SHP77 (cell line): ENCODE measurements at regions not wholly inside any gene's neighbourhood (a gene's known extent, or its start where the extent isn't known, plus 50 kb on each side); places are given as distances from the start of the nearest gene placed in this dataset.
"Not testable (repeated sequence)": the region's sequence is repeated elsewhere in the genome, so short reads cannot be mapped to it uniquely, and the experiment has no call there.

Experiments used
- DNase-seq, 2 experiments: peaks; one replicate each; lab custom pipeline; 2025; lab: John Stamatoyannopoulos, UW

GRCh38 chr2:57437077-57437476 is 609.5 kb upstream of the VRK2 start:
- DNase-seq: no peak

GRCh38 chr2:57440437-57440836 is 606.2 kb upstream of the VRK2 start:
- DNase-seq: no peak

- DNase-seq: no peak
Measured at GRCh38 chr2:57443086-57443485, 603.5 kb upstream of the VRK2 start.

DNA sequence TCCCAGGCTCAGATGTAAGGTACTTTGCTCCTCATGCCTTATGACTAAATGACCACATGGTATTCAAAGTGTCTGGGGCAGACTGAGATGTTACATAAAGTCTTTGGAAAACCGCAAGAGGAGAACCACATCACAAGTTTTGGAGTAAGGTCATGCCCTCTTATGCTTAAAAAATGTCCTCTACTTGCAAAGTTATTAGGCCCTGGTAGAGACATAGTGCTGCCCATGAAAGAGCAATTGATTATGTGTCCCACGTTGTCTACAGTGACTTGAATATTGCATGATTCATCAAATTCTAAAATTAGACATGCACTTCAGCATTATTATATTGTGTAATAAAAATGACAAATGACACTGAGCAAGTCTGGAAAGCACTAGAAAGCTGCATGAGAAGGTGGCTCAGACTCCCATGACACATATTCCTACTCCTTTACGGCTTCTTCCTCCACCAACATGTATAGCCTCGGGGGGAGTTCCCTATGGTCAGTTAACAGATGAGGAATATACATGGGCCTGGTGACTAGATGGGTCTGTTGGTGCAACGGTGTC is 602.6 kb upstream of the VRK2 start:
- no peak for DNase-seq

DNA sequence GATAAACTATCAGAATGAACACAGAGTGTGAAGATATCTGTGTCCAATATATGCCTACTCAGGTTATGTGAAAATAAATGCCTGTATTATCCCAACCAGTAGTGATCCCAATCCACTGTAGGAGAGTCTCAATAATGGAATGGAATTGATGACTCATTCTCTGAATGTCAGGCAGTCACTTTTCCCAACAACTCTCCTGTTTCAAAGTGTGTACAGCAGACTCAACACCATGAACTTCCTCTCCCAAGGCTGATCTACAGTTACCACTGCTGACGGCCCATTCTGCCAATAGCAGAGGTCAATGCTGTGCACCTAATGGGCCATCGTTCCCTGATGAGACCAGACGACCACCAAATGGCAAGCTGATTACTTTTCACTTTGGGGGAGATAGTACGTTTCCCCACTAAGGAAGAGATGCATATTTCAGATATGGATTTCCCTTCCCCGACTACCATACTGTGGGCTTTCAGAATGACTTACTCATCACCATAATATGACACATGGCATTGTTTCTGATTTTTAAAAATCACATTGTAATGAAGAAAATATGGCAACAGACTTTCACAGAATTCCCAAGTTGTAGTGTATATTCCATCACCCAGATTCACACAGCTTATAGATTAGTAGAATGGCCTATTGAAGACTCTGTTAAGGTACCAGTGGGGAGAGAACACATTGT is 601.7 kb upstream of the VRK2 start:
- DNase-seq: no peak

DNA sequence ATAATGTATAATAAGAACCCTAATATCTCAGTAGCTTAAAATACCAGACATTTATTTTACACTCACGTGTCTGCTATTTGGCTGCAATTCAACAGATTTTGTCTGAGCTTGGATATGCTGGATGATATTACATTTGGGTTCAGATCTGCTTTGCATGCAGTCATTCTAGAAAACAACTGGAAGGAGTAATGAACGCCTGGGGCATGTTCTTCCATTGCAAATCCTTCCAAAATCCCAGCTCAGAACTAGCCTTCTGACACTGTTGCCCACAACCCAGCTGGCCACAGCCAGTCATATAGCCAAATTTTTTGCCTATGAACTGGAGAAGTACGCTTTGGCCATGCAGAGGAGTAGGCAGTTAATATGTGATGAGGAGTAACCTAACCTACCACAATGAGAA is 597.8 kb upstream of the VRK2 start:
- DNase-seq: no peak

DNA sequence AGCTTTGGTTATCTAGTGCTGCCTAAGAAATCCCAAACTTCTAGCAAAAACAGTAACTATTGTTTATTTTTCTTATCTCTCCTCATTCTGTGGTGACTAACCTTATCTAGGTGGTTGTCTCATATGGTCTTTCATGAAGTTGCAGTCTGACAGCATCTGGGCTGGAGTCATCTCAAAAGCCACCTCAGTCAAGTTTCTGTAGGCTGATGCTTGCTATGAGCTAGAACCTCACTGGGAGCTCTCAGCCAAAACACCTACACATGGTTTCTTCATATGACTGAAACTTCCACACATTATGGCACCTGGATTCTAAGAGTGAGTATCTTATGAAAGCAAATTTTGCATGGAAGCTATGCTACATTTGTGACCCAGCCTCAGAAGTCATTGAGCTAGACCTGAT is 596.4 kb upstream of the VRK2 start:
- DNase-seq: no peak

DNA sequence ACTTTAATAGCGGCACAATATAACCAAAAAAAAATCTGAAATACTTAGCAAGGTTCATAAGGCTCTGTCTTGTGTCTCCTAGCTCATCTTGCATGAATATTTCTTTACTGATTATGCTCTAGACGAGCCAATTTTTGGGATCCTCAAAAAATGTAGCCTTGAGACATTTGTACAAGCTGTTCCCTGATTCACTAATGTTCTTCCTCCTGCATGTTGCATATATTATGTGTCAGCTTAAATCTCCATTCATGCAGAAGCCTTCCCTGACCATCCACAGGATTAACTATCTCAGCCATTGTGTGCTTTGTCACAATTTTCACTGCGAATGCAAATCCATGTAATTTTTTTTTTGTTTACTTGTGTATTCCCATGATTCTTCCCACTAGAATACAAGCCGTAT is 594.0 kb upstream of the VRK2 start:
- DNase-seq: no peak

GRCh38 chr2:57453945-57454344 is 592.7 kb upstream of the VRK2 start:
- no peak for DNase-seq

- DNase-seq: no peak
Measured at GRCh38 chr2:57460396-57461276, 586.0 kb upstream of the VRK2 start.

DNA sequence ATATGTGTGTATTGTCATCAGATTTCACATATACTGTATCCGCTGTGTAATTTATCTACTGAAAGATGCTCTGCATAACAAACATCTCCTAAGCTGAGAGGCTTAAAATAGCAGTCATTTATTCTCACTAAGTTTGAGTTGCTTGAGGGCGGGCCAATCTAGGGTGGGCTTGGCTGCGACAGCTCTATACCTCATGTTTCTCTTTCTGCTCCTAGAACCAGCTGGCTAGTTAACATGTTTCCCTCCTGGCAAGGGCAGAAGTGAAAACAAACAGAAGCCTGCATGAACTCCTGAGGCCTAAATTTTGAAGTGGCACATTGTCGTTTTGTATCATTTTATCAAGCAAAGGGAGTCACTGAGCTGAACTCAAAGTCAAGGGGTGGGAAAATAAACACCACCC is 585.0 kb upstream of the VRK2 start:
- peak; percentile 44 to 55 for DNase-seq

DNA sequence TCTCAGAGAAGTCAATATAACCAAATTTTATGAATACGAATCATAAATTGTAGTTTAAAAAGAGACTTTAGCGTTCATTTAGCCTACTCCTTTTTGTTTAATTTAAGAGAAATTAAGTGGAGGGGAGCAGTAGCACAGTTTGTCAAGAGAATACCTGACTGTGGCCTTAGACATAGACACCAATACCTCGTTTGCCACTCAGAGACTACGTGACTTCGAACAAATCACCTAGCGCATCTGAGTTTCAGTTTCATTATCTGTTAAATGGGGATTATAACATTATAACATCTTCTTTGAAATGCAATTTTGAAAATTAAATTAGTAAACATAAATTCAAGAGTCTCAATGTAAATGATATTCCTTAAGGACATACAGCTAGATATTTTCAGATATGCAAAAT is 581.5 kb upstream of the VRK2 start:
- DNase-seq: no peak

DNA sequence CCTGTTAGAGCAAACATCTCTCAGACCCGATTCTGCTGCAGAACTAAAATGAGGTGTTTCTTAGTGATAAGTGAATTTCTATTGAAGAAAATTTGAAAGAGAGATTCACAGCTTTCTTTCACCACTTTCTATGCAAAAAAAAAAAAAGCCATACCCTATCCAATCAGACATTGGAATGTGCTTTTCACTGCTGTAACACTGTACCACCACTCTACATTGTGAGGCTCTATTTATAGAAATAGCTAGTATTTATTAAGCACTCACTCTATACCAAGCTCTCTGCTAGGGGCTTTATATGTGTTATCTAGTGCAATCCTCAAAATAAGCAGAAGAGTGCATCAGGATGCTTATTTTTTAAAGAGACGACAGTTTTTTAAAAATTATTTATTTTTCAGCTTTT is 580.6 kb upstream of the VRK2 start:
- DNase-seq: no peak

DNA sequence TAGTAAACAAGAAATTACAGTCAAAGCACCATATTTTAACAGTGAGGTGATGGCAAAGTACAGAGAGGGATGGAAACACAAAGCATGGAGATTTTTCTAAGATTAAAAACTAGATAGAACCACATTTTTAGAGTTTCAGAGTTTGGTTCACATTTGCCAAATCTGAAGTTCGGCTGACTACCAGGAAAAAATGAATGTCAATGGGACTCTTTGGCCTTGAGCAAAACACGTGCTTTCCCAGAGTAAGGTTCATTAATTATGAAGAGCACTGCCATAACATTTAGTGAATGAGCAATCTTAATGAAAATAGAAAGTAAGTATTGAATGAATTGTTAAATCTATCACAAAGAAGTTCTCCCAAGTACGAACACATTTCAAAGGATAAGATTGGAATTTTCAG is 571.2 kb upstream of the VRK2 start:
- no peak for DNase-seq

DNA sequence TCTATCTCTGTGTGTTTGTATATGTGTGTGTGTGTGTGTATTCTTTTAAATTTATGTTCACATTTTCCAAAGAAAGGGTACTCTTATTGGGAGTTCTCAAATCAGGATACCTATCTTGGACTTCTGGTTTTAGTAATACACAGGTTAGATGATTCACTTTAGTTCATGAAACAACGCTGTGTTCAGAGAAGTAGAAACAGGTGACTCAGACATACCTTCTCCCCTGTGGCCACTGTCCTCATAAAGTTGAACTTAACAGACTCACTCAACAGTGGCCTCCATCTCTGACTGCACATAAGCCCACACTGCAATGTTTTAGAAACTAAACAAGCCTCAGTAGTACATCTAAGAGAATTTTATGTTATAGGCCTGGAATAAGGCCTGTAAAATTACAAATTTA is 566.6 kb upstream of the VRK2 start:
- DNase-seq: no peak

- DNase-seq: no peak
Measured at GRCh38 chr2:57488061-57488460, 558.5 kb upstream of the VRK2 start.

GRCh38 chr2:57490741-57491140 is 555.9 kb upstream of the VRK2 start:
- no peak for DNase-seq

GRCh38 chr2:57491213-57491612 is 555.4 kb upstream of the VRK2 start:
- DNase-seq: no peak

- not testable (repeated sequence) for DNase-seq
Measured at GRCh38 chr2:57493966-57494365, 552.6 kb upstream of the VRK2 start.

DNA sequence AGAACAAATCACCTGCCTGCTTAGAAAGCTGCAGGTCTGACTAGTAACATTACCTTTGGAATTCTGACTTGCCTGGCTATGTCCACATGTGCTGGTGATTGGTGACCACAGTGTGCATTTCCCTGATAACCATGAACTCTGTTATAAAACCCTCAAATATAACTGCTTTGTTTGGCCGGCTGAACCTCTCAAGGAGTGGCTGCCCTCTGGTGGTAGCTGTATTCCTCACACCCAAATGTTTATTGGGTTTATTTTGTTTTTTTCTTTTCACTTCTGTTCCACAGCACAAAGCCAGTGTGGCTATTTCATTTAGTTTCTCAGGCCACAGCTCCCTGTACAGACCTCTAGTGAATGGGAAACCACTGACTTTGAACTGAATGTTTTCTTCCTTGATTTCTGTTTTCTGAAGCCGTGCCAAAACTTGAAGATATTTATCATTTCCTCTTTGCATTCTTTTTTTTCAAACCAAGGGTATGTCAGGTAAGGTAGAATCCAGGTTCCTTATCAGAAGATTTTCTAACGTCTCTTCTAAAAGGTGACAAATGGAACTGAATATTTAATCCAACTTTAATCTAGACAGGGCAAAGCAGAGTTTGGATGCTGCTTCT is 549.0 kb upstream of the VRK2 start:
- peak; percentile 76 to 77 for DNase-seq

DNA sequence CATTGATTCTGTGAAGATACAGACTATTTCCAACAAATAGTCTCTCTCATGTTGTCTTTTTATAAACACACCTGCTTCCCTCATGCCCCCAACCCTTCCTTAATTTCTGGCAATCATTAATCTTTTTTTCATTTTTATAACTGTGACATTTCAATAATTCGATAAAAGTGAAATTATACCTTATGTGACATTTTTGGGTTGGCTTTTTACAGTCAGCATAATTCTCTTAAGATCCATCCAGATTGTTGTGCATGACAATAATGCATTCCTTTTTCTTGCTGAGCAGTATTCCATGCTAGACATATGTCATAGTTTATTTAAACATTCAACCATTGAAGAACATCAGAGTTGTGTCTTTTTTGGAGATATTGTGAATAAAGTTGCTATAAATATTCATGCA is 541.8 kb upstream of the VRK2 start:
- no peak for DNase-seq

DNA sequence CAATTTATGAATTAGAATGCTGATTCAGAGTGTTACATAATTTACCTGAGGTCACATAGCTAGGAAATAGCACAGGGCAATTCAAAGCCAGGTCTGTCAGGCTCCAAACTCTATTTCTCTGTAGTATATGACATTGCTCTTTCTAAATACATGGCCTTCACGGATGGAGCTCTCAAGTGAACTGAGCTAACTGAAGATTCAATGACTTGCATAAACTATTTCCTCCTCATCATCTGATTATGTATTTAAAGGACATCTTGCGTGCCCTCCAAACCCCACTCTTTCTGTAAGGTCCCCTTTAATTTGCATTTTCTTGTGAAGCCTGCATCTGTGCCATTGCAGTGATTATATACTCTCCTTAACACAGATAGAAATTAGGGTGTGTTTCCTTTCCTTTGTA is 537.4 kb upstream of the VRK2 start:
- no peak for DNase-seq

DNA sequence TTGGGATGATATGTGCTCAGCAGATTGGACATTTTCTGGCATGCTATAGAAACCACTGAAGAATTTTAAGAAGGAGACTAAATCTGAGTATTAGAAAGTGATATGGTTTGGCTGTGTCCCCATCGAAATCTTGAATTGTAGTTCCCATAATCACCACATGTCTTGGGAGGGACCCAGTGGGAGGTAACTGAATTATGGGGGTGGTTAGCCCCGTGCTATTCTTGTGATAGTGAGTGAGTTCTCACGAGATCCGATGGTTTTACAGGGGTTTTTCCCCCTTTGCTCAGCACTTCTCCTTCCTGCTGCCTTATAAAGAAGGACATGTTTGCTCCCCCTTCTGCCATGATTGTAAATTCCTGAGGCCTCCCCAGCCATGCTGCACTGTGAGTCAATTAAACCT is 535.9 kb upstream of the VRK2 start:
- no peak for DNase-seq
